BE2C (cell line): ENCODE measurements at regions not wholly inside any gene's neighbourhood (a gene's known extent, or its start where the extent isn't known, plus 50 kb on each side); places are given as distances from the start of the nearest gene placed in this dataset.

Source experiments
- DNase-seq: peaks from one replicate; pipeline ENCODE4 v3.0.0-alpha.2; 2020
- H3K27me3 ChIP-seq: fragments of 250-450 bp; sonication (Bioruptor Pico); 2 replicates; pipeline ENCODE4 v1.5.1; 2020; ENCODE audit warnings: mild to moderate bottlenecking
- H3K36me3 ChIP-seq: fragments of 250-450 bp; sonication (Bioruptor Pico); 2 replicates; pipeline ENCODE4 v1.5.1; 2020; ENCODE audit warnings: mild to moderate bottlenecking
- H3K4me1 ChIP-seq: fragments of 250-450 bp; sonication (Bioruptor Pico); 2 replicates; pipeline ENCODE4 v1.5.1; 2020
- H3K4me3 ChIP-seq: 2 replicates; pipeline ENCODE4 v1.5.1; 2011; ENCODE audit warnings: low read depth, low read length
- H3K9me3 ChIP-seq: fragments of 250-450 bp; sonication (Bioruptor Pico); 2 replicates; pipeline ENCODE4 v1.5.1; 2020
- TF ChIP-seq, protein P1 (sequence below): IDR thresholded peaks from 2 replicates; pipeline ENCODE4 v1.5.1; 2012; ENCODE audit warnings: mild to moderate bottlenecking, low read depth, low read length

DNA sequence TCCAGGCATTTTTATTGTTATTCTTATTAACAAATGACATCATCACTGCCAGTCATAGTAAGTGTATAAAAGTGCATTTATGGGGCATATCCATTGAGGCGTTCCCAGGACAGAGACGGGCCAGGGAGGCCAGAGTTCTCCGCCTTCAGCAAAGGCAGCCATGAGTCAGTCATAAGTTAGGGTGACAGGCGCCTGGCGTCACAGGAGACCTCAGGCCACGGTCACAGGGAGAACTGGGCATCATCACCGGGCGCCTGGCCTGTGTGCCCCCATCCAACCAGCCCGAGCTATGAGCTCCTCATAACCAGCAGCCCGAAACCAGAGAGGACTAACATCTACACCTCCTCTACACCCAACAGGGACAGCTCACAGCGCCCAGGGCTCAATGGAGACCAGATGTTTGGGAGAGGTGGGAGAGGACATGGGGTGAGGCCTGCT lies 259.2 kb downstream of the DLL1 start:
- no peak overlapping the region for H3K4me3 ChIP-seq
- H3K9me3 ChIP-seq: no peaks in the 10 kb centered on the region
- no peaks in the 10 kb centered on the region for H3K4me1 ChIP-seq
- H3K27me3 ChIP-seq: no peaks in the 10 kb centered on the region
- DNase-seq: peak; percentile 1
- H3K36me3 ChIP-seq: no peaks in the 10 kb centered on the region
- TF ChIP-seq, protein P1, sequence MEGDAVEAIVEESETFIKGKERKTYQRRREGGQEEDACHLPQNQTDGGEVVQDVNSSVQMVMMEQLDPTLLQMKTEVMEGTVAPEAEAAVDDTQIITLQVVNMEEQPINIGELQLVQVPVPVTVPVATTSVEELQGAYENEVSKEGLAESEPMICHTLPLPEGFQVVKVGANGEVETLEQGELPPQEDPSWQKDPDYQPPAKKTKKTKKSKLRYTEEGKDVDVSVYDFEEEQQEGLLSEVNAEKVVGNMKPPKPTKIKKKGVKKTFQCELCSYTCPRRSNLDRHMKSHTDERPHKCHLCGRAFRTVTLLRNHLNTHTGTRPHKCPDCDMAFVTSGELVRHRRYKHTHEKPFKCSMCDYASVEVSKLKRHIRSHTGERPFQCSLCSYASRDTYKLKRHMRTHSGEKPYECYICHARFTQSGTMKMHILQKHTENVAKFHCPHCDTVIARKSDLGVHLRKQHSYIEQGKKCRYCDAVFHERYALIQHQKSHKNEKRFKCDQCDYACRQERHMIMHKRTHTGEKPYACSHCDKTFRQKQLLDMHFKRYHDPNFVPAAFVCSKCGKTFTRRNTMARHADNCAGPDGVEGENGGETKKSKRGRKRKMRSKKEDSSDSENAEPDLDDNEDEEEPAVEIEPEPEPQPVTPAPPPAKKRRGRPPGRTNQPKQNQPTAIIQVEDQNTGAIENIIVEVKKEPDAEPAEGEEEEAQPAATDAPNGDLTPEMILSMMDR: no peak

DNA sequence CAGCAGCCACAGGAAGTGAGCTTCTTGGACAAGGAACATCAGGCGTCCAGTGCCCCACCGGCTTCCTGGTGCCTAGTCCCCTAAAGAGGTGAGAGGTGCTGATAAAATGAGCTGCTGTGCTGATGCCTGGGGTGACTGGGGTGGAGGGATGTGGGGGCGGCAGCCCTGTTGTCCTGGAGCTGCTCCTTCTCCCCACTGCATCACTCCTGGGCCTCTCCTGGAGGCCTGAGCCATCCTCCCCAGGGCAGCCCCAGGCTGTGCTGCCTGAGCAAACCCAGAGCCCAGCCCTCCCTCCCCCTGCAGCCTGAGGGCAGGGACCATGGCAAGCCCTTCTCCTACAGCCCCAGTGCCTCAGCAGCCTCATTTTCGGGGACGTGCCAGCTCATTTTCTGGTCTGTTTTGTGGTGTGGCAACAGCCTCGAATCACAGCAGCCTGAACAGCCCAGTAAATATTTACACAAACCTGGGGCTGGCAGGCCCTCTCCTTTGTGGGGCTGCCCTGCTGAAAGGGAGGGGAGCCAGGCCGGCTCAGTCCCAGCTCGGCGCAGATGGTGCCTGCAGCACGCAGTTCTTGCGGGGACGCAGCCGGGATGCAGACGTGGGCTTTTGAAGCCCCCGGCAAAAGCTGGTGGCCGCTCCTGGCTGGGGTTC lies 259.9 kb downstream of the DLL1 start:
- Histone ChIP-seq H3K27me3 (no peaks in the 10 kb centered on the region), H3K4me1 (no peaks in the 10 kb centered on the region), H3K4me3 (no peak overlapping the region), H3K9me3 (no peaks in the 10 kb centered on the region), H3K36me3 (no peaks in the 10 kb centered on the region)
- peak; percentile 4 for DNase-seq
- TF ChIP-seq, protein P1: no peak

DNA sequence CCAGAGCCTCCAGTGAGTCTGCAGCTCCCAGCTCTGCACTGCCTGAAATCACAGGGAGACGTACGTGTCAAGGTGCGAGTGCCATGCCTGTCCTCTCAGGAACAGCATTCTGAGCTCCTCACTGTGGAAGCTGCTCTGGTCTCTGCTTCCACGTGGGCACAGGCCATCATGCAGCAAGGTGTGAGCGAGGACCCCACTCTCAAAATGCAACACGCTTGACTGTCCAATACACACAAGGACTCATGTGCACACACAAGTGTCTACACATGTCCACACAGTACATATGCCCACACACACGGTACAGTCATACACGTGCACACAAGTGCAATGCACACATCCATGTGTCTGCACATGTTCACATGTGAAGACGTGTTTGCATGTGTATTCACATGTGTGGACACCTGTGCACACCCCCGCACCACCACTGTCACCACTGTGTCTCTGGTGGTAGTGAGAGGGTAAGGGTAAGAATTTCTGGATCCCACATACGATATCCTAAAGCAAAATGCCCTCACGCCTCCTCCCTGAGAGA lies 260.5 kb downstream of the DLL1 start:
- no peaks in the 10 kb centered on the region for H3K9me3 ChIP-seq
- no peaks in the 10 kb centered on the region for H3K27me3 ChIP-seq
- H3K36me3 ChIP-seq: no peaks in the 10 kb centered on the region
- peak; percentile 0 for DNase-seq
- TF ChIP-seq, protein P1: no peak
- no peak overlapping the region for H3K4me3 ChIP-seq
- H3K4me1 ChIP-seq: no peaks in the 10 kb centered on the region

DNA sequence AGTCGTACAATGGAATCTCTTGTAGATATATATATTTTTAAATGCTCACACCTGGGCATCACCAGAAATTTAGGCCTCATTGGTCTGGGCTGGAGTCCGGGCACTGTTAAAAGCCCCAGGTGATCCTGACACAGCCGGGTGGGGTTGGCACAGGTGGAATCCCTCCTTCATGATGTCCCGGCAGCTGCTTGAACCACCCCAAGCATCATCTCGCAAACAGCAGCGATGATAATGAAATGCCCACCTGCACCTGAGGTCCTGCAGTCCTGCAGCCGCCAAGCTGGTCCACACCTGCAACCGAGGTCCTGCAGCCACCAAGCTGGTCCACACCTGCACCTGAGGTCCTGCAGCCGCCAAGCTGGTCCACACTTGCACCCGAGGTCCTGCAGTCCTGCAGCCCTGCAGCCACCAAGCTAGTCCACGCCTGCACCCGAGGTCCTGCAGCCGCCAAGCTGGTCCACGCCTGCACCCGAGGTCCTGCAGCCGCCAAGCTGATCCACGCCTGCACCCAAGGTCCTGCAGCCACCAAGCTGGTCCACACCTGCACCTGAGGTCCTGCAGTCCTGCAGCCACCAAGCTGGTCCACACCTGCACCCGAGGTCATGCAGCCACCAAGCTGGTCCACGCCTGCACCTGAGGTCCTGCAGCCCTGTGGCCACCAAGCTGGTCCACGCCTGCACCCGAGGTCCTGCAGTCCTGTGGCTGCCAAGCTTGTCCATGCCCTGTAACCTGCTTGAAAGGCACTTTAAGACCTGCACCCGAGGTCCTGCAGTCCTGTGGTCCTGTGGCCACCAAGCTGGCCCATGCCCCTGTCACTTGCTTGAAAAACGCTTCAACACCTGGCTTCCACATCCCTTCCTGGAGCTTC lies 261.2 kb downstream of the DLL1 start:
- no peaks in the 10 kb centered on the region for H3K9me3 ChIP-seq
- DNase-seq: peak; percentile 2
- H3K4me3 ChIP-seq: no peak overlapping the region
- no peaks in the 10 kb centered on the region for H3K36me3 ChIP-seq
- TF ChIP-seq, protein P1: no peak
- no peaks in the 10 kb centered on the region for H3K4me1 ChIP-seq
- H3K27me3 ChIP-seq: no peaks in the 10 kb centered on the region

DNA sequence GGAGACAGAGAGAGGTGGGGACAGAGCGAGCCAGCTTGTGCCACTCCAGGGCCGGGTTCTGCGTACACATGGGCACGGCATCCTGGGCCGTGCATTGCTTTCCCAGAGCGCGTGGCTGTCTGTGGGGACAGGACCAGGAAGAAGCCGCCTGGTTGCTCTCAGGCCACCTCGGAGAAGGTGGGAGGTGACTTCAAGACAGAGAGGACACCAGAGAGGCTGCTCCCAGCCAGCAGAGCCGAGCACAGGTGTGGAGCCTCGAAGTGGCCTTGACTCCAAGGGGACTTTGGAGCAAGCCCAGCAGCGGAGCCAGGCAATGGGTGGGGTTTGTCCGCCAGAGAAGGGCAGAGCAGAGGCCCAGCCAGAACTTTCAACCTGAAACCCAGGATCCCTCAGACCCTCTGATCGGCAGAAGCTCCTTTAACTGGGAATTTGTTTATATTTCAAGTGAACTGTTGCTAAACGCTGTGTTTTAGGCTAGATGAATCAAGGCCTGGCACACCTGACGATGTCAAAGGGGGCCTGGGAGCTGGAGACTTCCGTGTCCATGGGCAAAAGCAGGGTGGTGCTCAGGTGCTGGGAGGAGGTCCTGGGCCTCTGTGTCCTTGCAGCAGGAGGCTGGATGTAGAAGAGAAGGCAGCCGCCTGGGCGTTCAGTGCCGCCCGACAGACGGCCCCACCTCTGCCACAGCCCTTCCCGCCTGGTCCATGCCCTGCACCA lies 262.1 kb downstream of the DLL1 start:
- Histone ChIP-seq H3K27me3 (no peaks in the 10 kb centered on the region), H3K36me3 (no peaks in the 10 kb centered on the region), H3K9me3 (no peaks in the 10 kb centered on the region), H3K4me1 (no peaks in the 10 kb centered on the region), H3K4me3 (no peak overlapping the region)
- DNase-seq: peak; percentile 1
- TF ChIP-seq, protein P1: no peak
